ENCODE measurements at regions not wholly inside any gene's neighbourhood (a gene's known extent, or its start where the extent isn't known, plus 50 kb on each side); places are given as distances from the start of the nearest gene placed in this dataset.

GRCh38 chr1:106608841-106609240 is 447.6 kb upstream of the PRMT6 start:
- intact Hi-C loops (cut with micrococcal nuclease; ENCODE audit: unreplicated experiment), result no loop called here
- CTCF ChIA-PET, result no interaction called here
- no TSS peak for BruUV-seq (replicated peaks)

GRCh38 chr1:106613068-106613467 is 443.4 kb upstream of the PRMT6 start:
- H2AFZ ChIP-seq, result no peak overlapping the region
- H4K20me1 ChIP-seq (ENCODE audit: insufficient read depth), result no peaks in the 10 kb centered on the region
- no peak overlapping the region for H3K4me2 ChIP-seq
- no peak overlapping the region for H3K4me3 ChIP-seq
- DNase-seq, result no peak
- no peak for TF ChIP-seq EZH2 (IDR thresholded peaks at IDR 0.05; ENCODE audit: low read depth)
- TF ChIP-seq CTCF (conservative IDR thresholded peaks at IDR 0.05), result no peak
- H3K9me2 ChIP-seq (ENCODE audit: insufficient read depth), result no peaks in the 10 kb centered on the region
- POLR2A ChIA-PET (ENCODE audit: unreplicated experiment), result no interaction called here
- no peak overlapping the region for H3K27ac ChIP-seq
- intact Hi-C loops (cut with micrococcal nuclease; ENCODE audit: unreplicated experiment), result no loop called here
- no peaks in the 10 kb centered on the region for H3F3A ChIP-seq (ENCODE audit: insufficient read depth, low read depth)
- H3K27me3 ChIP-seq (ENCODE audit: insufficient read depth, low read depth), result no peaks in the 10 kb centered on the region
- H3K79me2 ChIP-seq (ENCODE audit: low read depth), result no peaks in the 10 kb centered on the region
- CTCF ChIA-PET, result no interaction called here
- no peaks in the 10 kb centered on the region for H3K4me1 ChIP-seq (replicated peaks; ENCODE audit: insufficient read depth)
- no peaks in the 10 kb centered on the region for H3K9me3 ChIP-seq (ENCODE audit: insufficient read depth, low read depth)
- BruUV-seq (replicated peaks), result no TSS peak
- H3K36me3 ChIP-seq (ENCODE audit: low read depth), result no peaks in the 10 kb centered on the region

More at GRCh38 chr1:106608841-106609240, 447.6 kb upstream of the PRMT6 start:
- TF ChIP-seq CTCF (conservative IDR thresholded peaks at IDR 0.05) (no peak), EZH2 (IDR thresholded peaks at IDR 0.05; ENCODE audit: low read depth) (no peak)
- no peaks in the 10 kb centered on the region for H3K4me1 ChIP-seq (replicated peaks; ENCODE audit: insufficient read depth)
- H2AFZ ChIP-seq, result no peak overlapping the region
- no peaks in the 10 kb centered on the region for H3K9me2 ChIP-seq (ENCODE audit: insufficient read depth)
- no peaks in the 10 kb centered on the region for H3K79me2 ChIP-seq (ENCODE audit: low read depth)
- POLR2A ChIA-PET (ENCODE audit: unreplicated experiment), result interaction anchor here (0.6 kb wide), 1 partner anchor 957 kb away, joined by 6 read pairs; no protein-coding TSS in a partner anchor
- DNase-seq, result no peak
- no peaks in the 10 kb centered on the region for H3K9me3 ChIP-seq (ENCODE audit: insufficient read depth, low read depth)
- H3F3A ChIP-seq (ENCODE audit: insufficient read depth, low read depth), result no peaks in the 10 kb centered on the region
- H4K20me1 ChIP-seq (ENCODE audit: insufficient read depth), result no peaks in the 10 kb centered on the region
- no peak overlapping the region for H3K4me3 ChIP-seq
- no peaks in the 10 kb centered on the region for H3K36me3 ChIP-seq (ENCODE audit: low read depth)
- H3K4me2 ChIP-seq, result no peak overlapping the region
- no peak overlapping the region for H3K27ac ChIP-seq
- H3K27me3 ChIP-seq (ENCODE audit: insufficient read depth, low read depth), result no peaks in the 10 kb centered on the region

- Histone ChIP-seq H2AFZ (no peak overlapping the region), H4K20me1 (ENCODE audit: insufficient read depth) (no peaks in the 10 kb centered on the region), H3K27me3 (ENCODE audit: insufficient read depth, low read depth) (no peaks in the 10 kb centered on the region), H3K4me1 (replicated peaks; ENCODE audit: insufficient read depth) (no peaks in the 10 kb centered on the region), H3K79me2 (ENCODE audit: low read depth) (no peaks in the 10 kb centered on the region), H3K9me2 (ENCODE audit: insufficient read depth) (no peaks in the 10 kb centered on the region), H3K9me3 (ENCODE audit: insufficient read depth, low read depth) (no peaks in the 10 kb centered on the region), H3K36me3 (ENCODE audit: low read depth) (no peaks in the 10 kb centered on the region), H3K4me3 (no peak overlapping the region), H3K27ac (no peak overlapping the region), H3K4me2 (no peak overlapping the region), H3F3A (ENCODE audit: insufficient read depth, low read depth) (no peaks in the 10 kb centered on the region)
- TF ChIP-seq CTCF (conservative IDR thresholded peaks at IDR 0.05) (no peak), EZH2 (IDR thresholded peaks at IDR 0.05; ENCODE audit: low read depth) (no peak)
- intact Hi-C loops (cut with micrococcal nuclease; ENCODE audit: unreplicated experiment), result no loop called here
- no TSS peak for BruUV-seq (replicated peaks)
- CTCF ChIA-PET, result no interaction called here
- no peak for DNase-seq
- POLR2A ChIA-PET (ENCODE audit: unreplicated experiment), result no interaction called here
These were observed 442.6 kb upstream of the PRMT6 start for GRCh38 chr1:106613861-106614260.

Measured in PC-9 (cell line).